Globus pallidus (tissue), 1 donor: ENCODE measurements at regions not wholly inside any gene's neighbourhood (a gene's known extent, or its start where the extent isn't known, plus 50 kb on each side); places are given as distances from the start of the nearest gene placed in this dataset.

Experiments used
- DNase-seq: peaks from one replicate; pipeline ENCODE4 v3.0.0-alpha.2; 2015; ENCODE audit warnings: low spot score

- no peak for DNase-seq
These were observed 211.2 kb downstream of the NUAK1 start for GRCh38 chr12:105927564-105927963.

GRCh38 chr12:105928436-105928835 is 210.3 kb downstream of the NUAK1 start:
- no peak for DNase-seq

- no peak for DNase-seq
These were observed 209.6 kb downstream of the NUAK1 start for GRCh38 chr12:105929192-105929591.

- DNase-seq = no peak
These were observed 207.9 kb downstream of the NUAK1 start for GRCh38 chr12:105930557-105931503.

- no peak for DNase-seq
These were observed 206.8 kb downstream of the NUAK1 start for GRCh38 chr12:105931762-105932570.

- no peak for DNase-seq
These were observed 204.8 kb downstream of the NUAK1 start for GRCh38 chr12:105933671-105934665.

- DNase-seq = no peak
These were observed 203.6 kb downstream of the NUAK1 start for GRCh38 chr12:105935106-105935505.

GRCh38 chr12:105935981-105936380 is 202.8 kb downstream of the NUAK1 start:
- no peak for DNase-seq

- no peak for DNase-seq
These were observed 202.3 kb downstream of the NUAK1 start for GRCh38 chr12:105936496-105936895.

GRCh38 chr12:105937009-105937408 is 201.7 kb downstream of the NUAK1 start:
- DNase-seq = no peak

- no peak for DNase-seq
These were observed 199.5 kb downstream of the NUAK1 start for GRCh38 chr12:105939181-105939721.

- DNase-seq = no peak
These were observed 196.5 kb downstream of the NUAK1 start for GRCh38 chr12:105942281-105942680.

GRCh38 chr12:105943525-105943924 is 195.2 kb downstream of the NUAK1 start:
- no peak for DNase-seq

GRCh38 chr12:105944628-105945027 is 194.1 kb downstream of the NUAK1 start:
- no peak for DNase-seq

GRCh38 chr12:105945880-105946279 is 192.9 kb downstream of the NUAK1 start:
- DNase-seq = no peak

GRCh38 chr12:105946493-105946901 is 192.3 kb downstream of the NUAK1 start:
- DNase-seq = no peak

- DNase-seq = no peak
These were observed 190.8 kb downstream of the NUAK1 start for GRCh38 chr12:105947906-105948305.

GRCh38 chr12:105948331-105948730 is 190.4 kb downstream of the NUAK1 start:
- DNase-seq = no peak

- no peak for DNase-seq
These were observed 189.4 kb downstream of the NUAK1 start for GRCh38 chr12:105949391-105949790.

GRCh38 chr12:105951732-105952131 is 187.0 kb downstream of the NUAK1 start:
- no peak for DNase-seq
